ENCODE measurements at regions not wholly inside any gene's neighbourhood (a gene's known extent, or its start where the extent isn't known, plus 50 kb on each side); places are given as distances from the start of the nearest gene placed in this dataset.

GRCh38 chr22:49199224-49199623 lies 628.4 kb downstream of the BRD1 start:
- TF ChIP-seq CTCF (IDR thresholded peaks at IDR 0.05), result no peak
- TF ChIP-seq EP300 (IDR thresholded peaks at IDR 0.05), result no peak

Measured in tibial nerve (tissue), 4 donors.